ENCODE measurements at regions not wholly inside any gene's neighbourhood (a gene's known extent, or its start where the extent isn't known, plus 50 kb on each side); places are given as distances from the start of the nearest gene placed in this dataset.

DNA sequence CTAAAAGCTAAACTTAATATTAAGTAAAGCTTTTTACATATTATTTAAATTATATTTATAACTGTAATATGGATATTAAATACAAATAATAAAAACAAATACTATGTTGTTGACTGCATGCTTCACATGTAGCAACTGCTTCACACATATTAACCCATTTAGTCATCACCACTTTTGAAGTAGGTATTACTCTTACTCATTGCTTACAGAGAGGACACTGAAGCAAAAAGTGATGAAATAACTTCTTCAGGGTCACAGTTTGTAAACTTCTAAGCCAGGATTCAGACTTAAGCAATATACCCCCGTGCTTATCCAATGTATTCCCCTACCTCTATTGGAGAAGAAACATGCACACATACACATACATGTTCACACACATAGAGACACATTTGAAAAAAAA, 166.6 kb downstream of the DKK2 start:
- no peak overlapping the region for H3K4me3 ChIP-seq
- TF ChIP-seq, protein P1, sequence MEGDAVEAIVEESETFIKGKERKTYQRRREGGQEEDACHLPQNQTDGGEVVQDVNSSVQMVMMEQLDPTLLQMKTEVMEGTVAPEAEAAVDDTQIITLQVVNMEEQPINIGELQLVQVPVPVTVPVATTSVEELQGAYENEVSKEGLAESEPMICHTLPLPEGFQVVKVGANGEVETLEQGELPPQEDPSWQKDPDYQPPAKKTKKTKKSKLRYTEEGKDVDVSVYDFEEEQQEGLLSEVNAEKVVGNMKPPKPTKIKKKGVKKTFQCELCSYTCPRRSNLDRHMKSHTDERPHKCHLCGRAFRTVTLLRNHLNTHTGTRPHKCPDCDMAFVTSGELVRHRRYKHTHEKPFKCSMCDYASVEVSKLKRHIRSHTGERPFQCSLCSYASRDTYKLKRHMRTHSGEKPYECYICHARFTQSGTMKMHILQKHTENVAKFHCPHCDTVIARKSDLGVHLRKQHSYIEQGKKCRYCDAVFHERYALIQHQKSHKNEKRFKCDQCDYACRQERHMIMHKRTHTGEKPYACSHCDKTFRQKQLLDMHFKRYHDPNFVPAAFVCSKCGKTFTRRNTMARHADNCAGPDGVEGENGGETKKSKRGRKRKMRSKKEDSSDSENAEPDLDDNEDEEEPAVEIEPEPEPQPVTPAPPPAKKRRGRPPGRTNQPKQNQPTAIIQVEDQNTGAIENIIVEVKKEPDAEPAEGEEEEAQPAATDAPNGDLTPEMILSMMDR (IDR thresholded peaks at IDR 0.05), result no peak
- DNase-seq (ENCODE audit: low spot score), result no peak
- no peak overlapping the region for H3K27ac ChIP-seq

DNA sequence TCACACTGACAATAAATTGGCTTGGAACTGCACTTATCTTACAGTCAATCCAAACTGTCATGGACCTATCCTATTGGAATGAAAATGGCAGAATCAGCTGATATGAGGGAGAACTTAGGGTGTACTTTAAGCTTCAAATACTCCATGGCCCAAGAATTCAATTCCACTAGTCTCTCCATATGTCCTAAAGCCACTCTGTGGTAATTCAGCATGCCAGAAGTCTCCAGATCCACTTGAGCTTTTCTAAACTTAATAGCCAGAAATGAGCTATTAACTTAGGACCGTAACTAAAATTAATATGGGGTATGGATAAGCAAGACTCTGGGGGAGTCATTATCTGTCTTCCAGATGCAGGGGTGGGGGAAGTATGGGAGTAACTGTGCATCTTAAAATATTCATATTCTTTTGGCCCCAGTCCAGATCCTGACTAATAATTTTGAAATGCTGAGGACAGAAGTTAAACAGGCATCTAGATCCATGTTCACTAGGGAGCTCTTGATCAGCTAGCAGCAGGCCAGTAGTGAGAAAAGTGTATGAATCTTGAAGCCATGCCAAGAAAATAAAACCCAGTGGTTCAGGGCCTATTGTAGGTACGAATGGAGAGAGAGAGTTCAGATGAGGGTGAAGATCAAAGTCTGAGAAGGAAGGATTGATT, 167.6 kb downstream of the DKK2 start:
- H3K27ac ChIP-seq, result no peak overlapping the region
- no peak for DNase-seq (ENCODE audit: low spot score)
- TF ChIP-seq, protein P1 (IDR thresholded peaks at IDR 0.05), result no peak
- no peak overlapping the region for H3K4me3 ChIP-seq

DNA sequence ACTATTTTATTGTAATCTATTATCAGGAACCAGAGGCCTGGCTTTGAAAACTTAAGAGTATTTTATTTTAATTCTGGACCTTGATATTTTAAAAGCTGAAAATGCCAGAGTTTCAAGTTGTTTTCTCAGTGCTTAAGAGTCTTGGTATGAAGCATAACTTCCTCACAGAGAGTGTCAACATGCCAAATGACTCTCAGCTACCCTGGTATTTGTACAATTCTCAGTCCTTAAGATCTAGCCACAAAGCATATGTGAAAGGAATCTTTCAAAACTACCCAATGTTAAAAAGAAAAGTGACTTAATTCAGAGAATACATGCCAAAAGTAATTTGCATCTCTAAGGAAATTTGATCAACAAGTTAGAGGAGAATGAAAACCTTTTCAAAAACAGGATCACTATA, 171.9 kb downstream of the DKK2 start:
- H3K27ac ChIP-seq, result no peak overlapping the region
- no peak overlapping the region for H3K4me3 ChIP-seq
- no peak for DNase-seq (ENCODE audit: low spot score)
- TF ChIP-seq, protein P1 (IDR thresholded peaks at IDR 0.05), result no peak

DNA sequence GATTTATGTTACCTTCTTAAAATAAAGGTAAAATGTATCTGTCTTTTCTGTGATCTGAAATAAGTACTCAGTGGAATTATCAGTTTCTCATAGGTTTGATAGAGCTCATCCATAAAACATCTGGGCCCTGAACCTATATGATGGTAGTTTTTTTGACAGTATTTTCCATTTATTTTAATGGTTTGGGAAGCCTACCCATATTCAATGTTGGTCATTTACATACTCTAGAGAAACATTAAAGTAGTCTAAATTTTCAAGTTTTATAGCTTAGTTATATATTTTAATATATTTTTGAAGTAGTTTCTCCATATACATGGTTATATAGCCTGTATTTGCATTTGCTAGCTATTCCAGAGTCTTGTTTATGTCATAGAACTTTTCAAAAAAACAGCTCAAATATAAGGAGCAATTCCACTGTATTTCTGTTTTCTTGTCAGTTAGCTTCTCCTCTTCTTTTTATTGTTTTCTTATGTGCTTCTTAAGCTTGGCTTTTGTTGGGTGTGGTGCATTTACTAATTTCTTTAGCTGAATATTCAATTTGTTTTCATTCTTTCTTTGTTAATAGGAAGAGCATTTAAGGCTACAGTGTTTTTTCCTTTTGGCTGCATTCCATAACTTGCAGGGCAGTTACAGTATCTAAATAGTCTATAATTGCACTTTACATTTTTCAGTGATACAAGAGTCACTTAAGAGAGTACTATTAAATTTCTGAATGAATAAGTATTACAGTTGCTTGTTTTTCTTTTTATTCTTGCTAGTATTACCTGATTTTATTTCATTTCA, 181.4 kb downstream of the DKK2 start:
- no peak overlapping the region for H3K27ac ChIP-seq
- DNase-seq (ENCODE audit: low spot score), result no peak
- TF ChIP-seq, protein P1 (IDR thresholded peaks at IDR 0.05), result no peak
- no peak overlapping the region for H3K4me3 ChIP-seq

DNA sequence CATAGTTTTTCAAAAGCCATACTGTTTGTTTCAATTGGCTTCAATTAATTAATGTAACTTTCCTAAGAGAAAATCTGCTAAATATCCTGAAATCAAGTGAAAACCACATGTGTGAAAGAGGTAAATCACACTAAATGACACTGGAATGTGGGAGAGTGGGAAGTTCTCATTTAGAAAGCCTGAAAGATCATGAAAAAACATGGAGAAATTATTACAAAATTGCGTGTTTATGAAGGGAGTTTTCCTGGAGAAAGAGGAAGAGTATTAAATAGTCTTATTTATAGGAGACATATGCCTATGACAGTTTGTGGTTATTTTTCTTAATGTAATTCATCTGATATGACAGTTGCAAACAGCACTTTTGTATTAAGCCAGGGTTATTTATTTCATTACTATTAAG, 183.7 kb downstream of the DKK2 start:
- Histone ChIP-seq H3K27ac (no peak overlapping the region), H3K4me3 (no peak overlapping the region)
- no peak for DNase-seq (ENCODE audit: low spot score)
- TF ChIP-seq, protein P1 (IDR thresholded peaks at IDR 0.05), result no peak

DNA sequence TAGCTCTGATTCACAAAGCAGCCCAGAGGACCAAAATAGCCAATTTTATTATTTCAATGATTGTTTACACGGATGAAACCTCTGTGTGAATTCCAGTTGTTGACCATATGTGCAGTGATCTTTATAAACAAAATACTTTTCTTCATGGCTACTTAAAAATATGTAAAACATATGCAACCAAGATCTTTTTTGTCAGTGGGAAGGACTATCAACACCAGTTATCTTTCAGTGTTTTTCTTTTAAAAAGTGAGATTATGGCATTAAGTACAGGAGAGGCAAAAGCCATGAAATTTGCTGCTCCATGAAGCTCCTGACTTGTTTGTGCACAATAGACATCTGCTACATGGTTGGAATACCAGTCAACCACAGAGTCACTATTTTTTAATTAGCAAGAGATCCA, 184.4 kb downstream of the DKK2 start:
- no peak overlapping the region for H3K27ac ChIP-seq
- no peak overlapping the region for H3K4me3 ChIP-seq
- TF ChIP-seq, protein P1 (IDR thresholded peaks at IDR 0.05), result no peak
- DNase-seq (ENCODE audit: low spot score), result no peak

DNA sequence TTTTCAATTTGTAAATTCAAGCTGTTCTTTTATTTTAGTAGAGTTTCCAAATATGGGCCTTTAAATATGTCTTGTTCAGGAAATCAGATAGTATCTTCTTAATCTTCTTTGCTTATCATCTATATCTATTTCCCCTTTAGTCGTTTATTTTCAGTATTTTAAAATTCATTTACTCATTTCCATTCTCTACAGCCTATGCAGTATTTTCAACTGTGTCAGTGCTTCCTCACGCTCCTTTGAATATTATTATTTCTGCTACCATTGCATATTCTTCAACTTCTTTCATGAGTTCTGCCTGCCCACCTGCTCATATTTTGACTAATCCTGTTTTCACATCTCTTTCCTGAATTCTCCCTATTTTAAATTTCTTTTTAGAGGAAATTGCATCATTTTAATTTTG, 185.4 kb downstream of the DKK2 start:
- TF ChIP-seq, protein P1 (IDR thresholded peaks at IDR 0.05), result no peak
- Histone ChIP-seq H3K27ac (no peak overlapping the region), H3K4me3 (no peak overlapping the region)
- DNase-seq (ENCODE audit: low spot score), result no peak

All from coronary artery (tissue), 2 donors.